ENCODE measurements at regions not wholly inside any gene's neighbourhood (a gene's known extent, or its start where the extent isn't known, plus 50 kb on each side); places are given as distances from the start of the nearest gene placed in this dataset.

- no peak for TF ChIP-seq GABPA (IDR thresholded peaks at IDR 0.05; ENCODE audit: low read depth)
- no peak for TF ChIP-seq CTCF (IDR thresholded peaks at IDR 0.05)
- no peak for TF ChIP-seq RAD21 (IDR thresholded peaks at IDR 0.05; ENCODE audit: low read length)
- TF ChIP-seq MAX (IDR thresholded peaks at IDR 0.05; ENCODE audit: low read depth), result no peak
- TF ChIP-seq EZH2phosphoT487 (IDR thresholded peaks at IDR 0.05; ENCODE audit: borderline replicate concordance, low read depth), result no peak
- TF ChIP-seq JUND (IDR thresholded peaks at IDR 0.05), result no peak
- no peak for TF ChIP-seq NFIC (IDR thresholded peaks at IDR 0.05; ENCODE audit: borderline replicate concordance)
- no peak for TF ChIP-seq RFX5 (IDR thresholded peaks at IDR 0.05; ENCODE audit: low read length)
- TF ChIP-seq POLR2AphosphoS5 (IDR thresholded peaks at IDR 0.05; ENCODE audit: low read depth, low read length), result no peak
- no peak for TF ChIP-seq TEAD4 (IDR thresholded peaks at IDR 0.05; ENCODE audit: borderline replicate concordance, insufficient read depth)
- no peak for TF ChIP-seq USF1 (IDR thresholded peaks at IDR 0.05; ENCODE audit: borderline replicate concordance, low read depth)
- TF ChIP-seq NRF1 (IDR thresholded peaks at IDR 0.05; ENCODE audit: low read depth, low read length), result no peak
Observed at GRCh38 chr11:98195300-98195699, 825.4 kb upstream of the CNTN5 start.

Measured in SK-N-SH (cell line).